GM19043 (cell line): ENCODE measurements at regions not wholly inside any gene's neighbourhood (a gene's known extent, or its start where the extent isn't known, plus 50 kb on each side); places are given as distances from the start of the nearest gene placed in this dataset.

Experiments used
- ATAC-seq: cut with Tn5 transposase; IDR thresholded peaks from one replicate; pipeline ENCODE4 v1.9.1; 2021; ENCODE audit warnings: low read depth; ENCODE audit not compliant: unreplicated experiment

- ATAC-seq: no peak
These were observed 73.1 kb upstream of the KCNA4 start for GRCh38 chr11:30089921-30090320.

GRCh38 chr11:30091246-30091645 lies 74.4 kb upstream of the KCNA4 start:
- no peak for ATAC-seq

- no peak for ATAC-seq
These were observed 74.9 kb upstream of the KCNA4 start for GRCh38 chr11:30091737-30092136.

- ATAC-seq: no peak
These were observed 75.7 kb upstream of the KCNA4 start for GRCh38 chr11:30092518-30092917.

- ATAC-seq: no peak
These were observed 83.7 kb upstream of the KCNA4 start for GRCh38 chr11:30100495-30100894.

GRCh38 chr11:30106222-30107181 lies 89.7 kb upstream of the KCNA4 start:
- no peak for ATAC-seq

- no peak for ATAC-seq
These were observed 91.1 kb upstream of the KCNA4 start for GRCh38 chr11:30107899-30108298.

GRCh38 chr11:30109774-30110173 lies 92.9 kb upstream of the KCNA4 start:
- ATAC-seq: no peak

- no peak for ATAC-seq
These were observed 93.9 kb upstream of the KCNA4 start for GRCh38 chr11:30110691-30111090.

- ATAC-seq: no peak
These were observed 95.0 kb upstream of the KCNA4 start for GRCh38 chr11:30111786-30112185.

- ATAC-seq: no peak
These were observed 96.6 kb upstream of the KCNA4 start for GRCh38 chr11:30113326-30113898.

- ATAC-seq: no peak
These were observed 99.7 kb upstream of the KCNA4 start for GRCh38 chr11:30116512-30116911.

GRCh38 chr11:30120045-30120589 lies 103.3 kb upstream of the KCNA4 start:
- ATAC-seq: no peak

- no peak for ATAC-seq
These were observed 105.4 kb upstream of the FSHB start for GRCh38 chr11:30125456-30125855.

GRCh38 chr11:30128269-30128932 lies 102.4 kb upstream of the FSHB start:
- ATAC-seq: no peak

GRCh38 chr11:30131535-30131934 lies 99.3 kb upstream of the FSHB start:
- ATAC-seq: peak; percentile 90

- no peak for ATAC-seq
These were observed 97.5 kb upstream of the FSHB start for GRCh38 chr11:30133281-30133680.

GRCh38 chr11:30143098-30143705 lies 87.6 kb upstream of the FSHB start:
- peak; percentile 78 for ATAC-seq

GRCh38 chr11:30147293-30147692 lies 83.5 kb upstream of the FSHB start:
- no peak for ATAC-seq

- ATAC-seq: no peak
These were observed 80.8 kb upstream of the FSHB start for GRCh38 chr11:30149998-30150397.

GRCh38 chr11:30150425-30150824 lies 80.4 kb upstream of the FSHB start:
- ATAC-seq: no peak
